ENCODE measurements at regions not wholly inside any gene's neighbourhood (a gene's known extent, or its start where the extent isn't known, plus 50 kb on each side); places are given as distances from the start of the nearest gene placed in this dataset.

DNA sequence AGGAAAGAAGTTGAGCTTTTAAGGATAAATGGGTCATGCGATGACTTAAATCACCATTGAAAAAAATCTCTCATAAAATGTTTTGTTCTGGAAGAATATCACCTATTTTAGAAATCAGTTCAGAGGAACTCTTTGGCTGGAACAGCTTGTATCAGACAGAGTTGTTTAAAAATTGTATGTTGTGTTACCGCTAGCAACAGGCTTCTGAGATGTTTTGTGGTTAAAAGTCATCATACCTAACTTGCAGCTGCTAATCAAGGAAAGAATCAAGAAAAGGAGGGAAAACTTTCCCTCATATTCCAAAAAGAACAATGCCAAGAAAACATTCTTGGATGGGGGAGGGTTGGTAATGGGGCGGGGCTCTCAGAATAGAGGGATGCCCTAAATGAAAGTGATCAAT, 220.7 kb upstream of the CITED2 start:
- TF ChIP-seq ZNF274 (IDR thresholded peaks at IDR 0.05; ENCODE audit: low read depth, low read length) (no peak), YY1 (IDR thresholded peaks at IDR 0.05; ENCODE audit: insufficient read depth, insufficient read length) (no peak)
